HG02759 (cell line): ENCODE measurements at regions not wholly inside any gene's neighbourhood (a gene's known extent, or its start where the extent isn't known, plus 50 kb on each side); places are given as distances from the start of the nearest gene placed in this dataset.

Experiments used
- ATAC-seq: cut with Tn5 transposase; IDR thresholded peaks from one replicate; pipeline ENCODE4 v1.9.1; 2021; ENCODE audit warnings: mild to moderate bottlenecking, moderate library complexity; ENCODE audit not compliant: unreplicated experiment

GRCh38 chr16:13856398-13856797 is 63.6 kb upstream of the ERCC4 start:
- ATAC-seq: no peak

- no peak for ATAC-seq
These were observed 63.0 kb upstream of the ERCC4 start for GRCh38 chr16:13856811-13857511.

- ATAC-seq: no peak
These were observed 60.9 kb upstream of the ERCC4 start for GRCh38 chr16:13858873-13859580.

- ATAC-seq: no peak
These were observed 56.7 kb upstream of the ERCC4 start for GRCh38 chr16:13863075-13863765.

GRCh38 chr16:13864689-13865088 is 55.3 kb upstream of the ERCC4 start:
- ATAC-seq: no peak

GRCh38 chr16:13866073-13866472 is 53.9 kb upstream of the ERCC4 start:
- ATAC-seq: peak; percentile 69
